HCT116 (cell line): ENCODE measurements at regions not wholly inside any gene's neighbourhood (a gene's known extent, or its start where the extent isn't known, plus 50 kb on each side); places are given as distances from the start of the nearest gene placed in this dataset.

Experiments used
- ATAC-seq: fragments of 200-7000 bp; cut with Tn5 transposase; 2 replicates; pipeline ENCODE4 v1.9.1; 2020; ENCODE audit warnings: mild to moderate bottlenecking, moderate library complexity
- BruUV-seq: library from RNA; stranded (reverse); fragments of 400-500 nt; replicated peaks from 2 replicates; lab custom pipeline; 2021; lab: Mats Ljungman, UMichigan
- CTCF ChIA-PET: fragments of 300-600 bp; sonication (Branson Sonifier 250); formaldehyde crosslinking; loops from one replicate; lab custom pipeline; 2021; ENCODE audit warnings: antibody characterized with exemption; lab: Charles Lee
- POLR2A ChIA-PET: fragments of 300-600, 350-600 bp; sonication (Branson Sonifier 250); formaldehyde crosslinking; loops from one replicate; lab custom pipeline; 2021; ENCODE audit warnings: antibody characterized with exemption; lab: Charles Lee
- RAD21 ChIA-PET, 2 experiments: fragments of 300-600 bp; sonication (Branson Sonifier 250); formaldehyde crosslinking; loops; one replicate each; lab custom pipeline; 2023; ENCODE audit warnings: low total read pairs in 2 of 2; ENCODE audit not compliant: uncharacterized antibody in 2 of 2, unreplicated experiment in 2 of 2, low non-redundant PET in 1 of 2; lab: Charles Lee
- DNase-seq: peaks from one replicate; pipeline ENCODE4 v3.0.0-alpha.2; 2010; ENCODE audit warnings: low read depth, low spot score
- H2AFZ ChIP-seq: fragments of 200-600 bp; shearing (Covaris generic), sonication (generic); 2 replicates; pipeline ENCODE4 v1.6.1; 2017; ENCODE audit warnings: low read depth, mixed run types, mixed read lengths, antibody characterized with exemption, low read length; ENCODE audit not compliant: poor library complexity, severe bottlenecking
- H3K27ac ChIP-seq: 2 replicates; pipeline ENCODE4 v1.5.1; 2012; ENCODE audit warnings: low read depth, low read length
- H3K27me3 ChIP-seq: fragments of 200-600 bp; sonication (generic); 2 replicates; pipeline ENCODE4 v1.6.1; 2016; ENCODE audit warnings: mixed run types, low read length, mixed read lengths; ENCODE audit not compliant: insufficient read depth
- H3K36me3 ChIP-seq, 2 experiments: fragments of 200-500 bp in 1 of 2; fragments of 200-600 bp in 1 of 2; sonication (Bioruptor generic) in 1 of 2; sonication (generic) in 1 of 2; 2 replicates each; pipeline versions ENCODE4 v1.5.1 to v1.6.1; 2014 to 2016; ENCODE audit warnings: low read length in 2 of 2, inconsistent platforms in 1 of 2, mixed read lengths in 1 of 2, mixed run types in 1 of 2; ENCODE audit not compliant: insufficient read depth in 2 of 2, control insufficient read depth in 1 of 2
- H3K4me1 ChIP-seq, 2 experiments: fragments of 200-600 bp in 1 of 2; sonication (generic) in 1 of 2; 2 replicates each; pipeline versions ENCODE4 v1.5.1 to v1.6.1; 2012 to 2017; ENCODE audit warnings: low read length in 2 of 2, inconsistent platforms in 1 of 2, mild to moderate bottlenecking in 1 of 2, mixed read lengths in 1 of 2, mixed run types in 1 of 2, moderate library complexity in 1 of 2; ENCODE audit not compliant: insufficient read depth in 2 of 2, control insufficient read depth in 1 of 2
- H3K4me2 ChIP-seq: fragments of 200-600 bp; sonication (generic); 2 replicates; pipeline ENCODE4 v1.6.1; 2017; ENCODE audit warnings: mixed run types, low read length, mixed read lengths
- H3K4me3 ChIP-seq, 2 experiments: fragments of 200-600 bp in 1 of 2; sonication (generic) in 1 of 2; replicated peaks in 1 of 2; 2 replicates each; pipeline ENCODE4 v1.5.1; 2011 to 2016; ENCODE audit warnings: low read length in 2 of 2, control low read depth in 1 of 2, low read depth in 1 of 2, mild to moderate bottlenecking in 1 of 2, mixed read lengths in 1 of 2, mixed run types in 1 of 2
- H3K79me2 ChIP-seq: fragments of 200-600 bp; sonication (generic); 2 replicates; pipeline ENCODE4 v1.6.1; 2017; ENCODE audit warnings: mild to moderate bottlenecking, mixed run types, low read length, moderate library complexity, mixed read lengths; ENCODE audit not compliant: insufficient read depth
- H3K9ac ChIP-seq: fragments of 200-600 bp; sonication (generic); 2 replicates; pipeline ENCODE4 v1.6.1; 2016; ENCODE audit warnings: low read length, mixed read lengths
- H3K9me2 ChIP-seq: fragments of 200-600 bp; sonication (generic), shearing (Covaris generic); 2 replicates; pipeline ENCODE4 v1.6.1; 2017; ENCODE audit warnings: mixed run types, mild to moderate bottlenecking, moderate library complexity; ENCODE audit not compliant: insufficient read depth
- H3K9me3 ChIP-seq, 2 experiments: fragments of 200-500 bp in 1 of 2; fragments of 200-600 bp in 1 of 2; sonication (Bioruptor generic) in 1 of 2; sonication (generic) in 1 of 2; 2 replicates each; pipeline ENCODE4 v1.6.1; 2014 to 2017; ENCODE audit warnings: low read length in 2 of 2, mixed read lengths in 2 of 2, inconsistent platforms in 1 of 2, low read depth in 1 of 2, mild to moderate bottlenecking in 1 of 2, mixed run types in 1 of 2, moderate library complexity in 1 of 2; ENCODE audit not compliant: control insufficient read depth in 1 of 2, insufficient read depth in 1 of 2
- H4K20me1 ChIP-seq: fragments of 200-600 bp; sonication (generic), shearing (Covaris generic); 2 replicates; pipeline ENCODE4 v1.6.1; 2017; ENCODE audit warnings: mixed run types, mild to moderate bottlenecking, moderate library complexity; ENCODE audit not compliant: insufficient read depth
- CEBPB ChIP-seq: IDR thresholded peaks from 2 replicates; pipeline ENCODE4 v1.6.1; 2012; ENCODE audit warnings: low read depth
- CTCF ChIP-seq, 3 experiments: fragments of 200-600 bp in 1 of 3; sonication (generic) in 1 of 3; IDR thresholded peaks in 2 of 3; conservative IDR thresholded peaks in 1 of 3; 2 replicates each; pipeline ENCODE4 v1.5.1; 2012 to 2017; ENCODE audit warnings: low read depth in 2 of 3, low read length in 2 of 3, antibody characterized with exemption in 1 of 3, borderline replicate concordance in 1 of 3, control low read depth in 1 of 3, mild to moderate bottlenecking in 1 of 3, mixed read lengths in 1 of 3, mixed run types in 1 of 3, moderate library complexity in 1 of 3; ENCODE audit not compliant: insufficient read depth in 1 of 3
- EGR1 ChIP-seq: IDR thresholded peaks from 2 replicates; pipeline ENCODE4 v1.6.1; 2012; ENCODE audit warnings: low read depth
- MAX ChIP-seq: IDR thresholded peaks from 2 replicates; pipeline ENCODE4 v1.6.1; 2012
- POLR2A ChIP-seq: IDR thresholded peaks from 2 replicates; pipeline ENCODE4 v1.7.0; 2011; ENCODE audit warnings: borderline replicate concordance; ENCODE audit not compliant: insufficient read depth, insufficient read length; ENCODE audit errors: extremely low read depth
- POLR2AphosphoS5 ChIP-seq: IDR thresholded peaks from 2 replicates; pipeline ENCODE4 v1.6.1; 2011; ENCODE audit warnings: mild to moderate bottlenecking, low read depth, low read length, moderate library complexity
- SIN3A ChIP-seq: IDR thresholded peaks from 2 replicates; pipeline ENCODE4 v1.6.1; 2012; ENCODE audit warnings: low read depth
- SP1 ChIP-seq: IDR thresholded peaks from 2 replicates; pipeline ENCODE4 v1.6.1; 2012; ENCODE audit warnings: low read depth
- SRF ChIP-seq: IDR thresholded peaks from 2 replicates; pipeline ENCODE4 v1.6.1; 2012; ENCODE audit warnings: low read depth
- TCF7L2 ChIP-seq: IDR thresholded peaks from 2 replicates; pipeline ENCODE4 v1.7.0; 2011; ENCODE audit warnings: borderline replicate concordance, inconsistent platforms; ENCODE audit not compliant: insufficient read depth, insufficient read length; ENCODE audit errors: extremely low read depth
- YY1 ChIP-seq: IDR thresholded peaks from 2 replicates; pipeline ENCODE4 v1.6.1; 2011; ENCODE audit warnings: low read length, low read depth, moderate library complexity, mild to moderate bottlenecking; ENCODE audit not compliant: insufficient replicate concordance; ENCODE audit errors: extremely low read depth
- ZNF274 ChIP-seq: fragments of 200-500 bp; sonication (Bioruptor generic); IDR thresholded peaks from 2 replicates; pipeline ENCODE4 v1.6.1; 2014; ENCODE audit warnings: mild to moderate bottlenecking, low read depth, low read length, inconsistent platforms
- intact Hi-C: fragments of 100-400 bp; cut with micrococcal nuclease; formaldehyde crosslinking; loops from 2 replicates; pipeline ENCODE4 v1.10.0; 2022

- no peak for TF ChIP-seq TCF7L2
- TF ChIP-seq EGR1: no peak
- no peak for TF ChIP-seq SIN3A
- TF ChIP-seq CEBPB: no peak
Measured at GRCh38 chr1:118321840-118322239, 136.8 kb upstream of the SPAG17 start (continued).

- ChIA-PET CTCF (no interaction called here), RAD21 (no interaction called here)
Measured at GRCh38 chr1:118317842-118318614, 133.0 kb upstream of the SPAG17 start.

DNA sequence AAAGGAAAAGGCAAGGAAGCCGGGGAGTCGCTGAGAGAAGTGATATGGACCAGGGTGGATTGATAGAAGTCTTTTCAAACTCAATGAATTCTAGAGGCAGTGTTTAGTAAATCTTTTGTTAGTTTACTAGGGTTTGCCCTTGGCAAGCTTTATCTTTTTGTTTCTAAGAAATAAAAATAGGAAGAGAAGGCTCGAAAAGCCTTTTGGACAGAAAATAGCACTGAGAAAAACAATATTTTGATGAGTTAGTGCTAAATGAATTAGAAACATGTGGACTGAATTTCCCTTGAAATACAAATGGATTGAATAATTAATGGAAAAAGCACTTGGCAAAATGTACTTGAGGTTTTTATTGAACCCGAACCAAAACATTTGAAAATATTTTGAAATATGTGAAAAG is 121.8 kb upstream of the SPAG17 start:
- H2AFZ ChIP-seq: no peak overlapping the region
- CTCF ChIA-PET: no interaction called here
- TF ChIP-seq CTCF (IDR thresholded peaks at IDR 0.05 in 2 of 3, conservative IDR thresholded peaks at IDR 0.05 in 1 of 3; ENCODE audit: borderline replicate concordance in 1 of 3, insufficient read depth in 1 of 3, low read depth in 2 of 3, low read length in 2 of 3) (no peak), YY1 (no peak), MAX (no peak), SP1 (no peak), ZNF274 (no peak), POLR2AphosphoS5 (no peak)
- TF ChIP-seq, all 23 proteins: peak for 0
- Histone ChIP-seq H3K4me3 (no peak overlapping the region), H4K20me1 (no peaks in the 10 kb centered on the region), H3K79me2 (no peaks in the 10 kb centered on the region), H3K27me3 (no peaks in the 10 kb centered on the region; the same call in 1 of the 2 replicates), H3K4me1 (no peaks in the 10 kb centered on the region), H3K36me3 (no peaks in the 10 kb centered on the region), H3K9ac (no peak overlapping the region), H3K9me2 (no peaks in the 10 kb centered on the region), H3K4me2 (no peak overlapping the region), H3K27ac (no peak overlapping the region), H3K9me3 (no peaks in the 10 kb centered on the region)
- DNase-seq: no peak
- ChIA-PET POLR2A (no interaction called here), RAD21 (no interaction called here)
- BruUV-seq: no TSS peak
- intact Hi-C loops: no loop called here
- no peak for ATAC-seq

More at GRCh38 chr1:118317842-118318614, 133.0 kb upstream of the SPAG17 start:
- Histone ChIP-seq H3K4me3 (no peak overlapping the region), H3K4me2 (no peak overlapping the region), H3K27ac (no peak overlapping the region), H4K20me1 (no peaks in the 10 kb centered on the region), H3K27me3 (no peaks in the 10 kb centered on the region), H3K9ac (no peak overlapping the region), H3K9me3 (peaks cover 0 to 5% of the 10 kb centered on the region in 2 experiments; a peak in 1 of 4 replicates), H3K79me2 (no peaks in the 10 kb centered on the region), H2AFZ (no peak overlapping the region), H3K9me2 (no peaks in the 10 kb centered on the region), H3K4me1 (no peaks in the 10 kb centered on the region), H3K36me3 (no peaks in the 10 kb centered on the region)
- ATAC-seq: no peak
- POLR2A ChIA-PET: no interaction called here
- DNase-seq: no peak
- intact Hi-C loops: no loop called here
- BruUV-seq: no TSS peak
- TF ChIP-seq SRF: no peak
- TF ChIP-seq POLR2A: no peak
